ENCODE measurements at regions not wholly inside any gene's neighbourhood (a gene's known extent, or its start where the extent isn't known, plus 50 kb on each side); places are given as distances from the start of the nearest gene placed in this dataset.
A peak's percentile ranks its signal among the peaks of the same experiment; 100 is the strongest.

DNA sequence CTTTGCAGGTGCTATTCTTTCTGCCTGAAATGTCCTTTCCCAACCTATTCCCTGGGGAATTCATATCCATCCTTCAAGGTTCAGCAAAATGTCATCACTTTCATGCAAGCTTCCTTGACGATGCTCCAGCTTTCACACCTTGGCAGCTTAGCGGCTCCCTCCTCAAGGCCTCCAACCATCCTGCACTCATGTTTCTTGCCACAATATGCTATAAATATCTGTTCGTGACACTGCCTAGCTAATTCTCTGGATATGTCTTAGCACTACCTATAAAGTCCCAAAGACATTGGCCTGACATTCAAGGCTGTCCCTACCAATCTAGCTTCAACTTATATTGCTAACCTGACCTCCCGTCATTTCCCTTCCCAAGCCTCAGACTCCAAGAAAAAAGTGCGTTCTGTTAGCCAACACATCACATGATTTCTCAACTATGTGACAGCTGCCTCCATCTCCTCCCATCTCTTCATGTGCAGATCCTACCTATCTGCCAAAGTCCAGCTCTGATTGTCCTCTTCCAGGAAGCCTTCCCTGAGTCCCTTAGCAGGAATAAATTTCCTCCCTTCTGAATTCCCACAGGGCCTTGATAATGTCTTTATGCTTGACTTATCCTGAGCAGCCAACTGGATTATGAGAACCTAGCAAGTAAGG, 359.9 kb upstream of the F9 start:
- Histone ChIP-seq H3K4ac (replicated peaks; ENCODE audit: insufficient read length, low read depth, low read length) (no peak overlapping the region), H3K56ac (replicated peaks; ENCODE audit: insufficient read length, low read depth, low read length) (no peak overlapping the region), H3K27ac (ENCODE audit: low read depth, low read length) (no peak overlapping the region), H3K23me2 (ENCODE audit: low read depth, low read length) (no peaks in the 10 kb centered on the region), H2AK5ac (ENCODE audit: low read depth, low read length) (no peak overlapping the region), H3K79me1 (ENCODE audit: low read depth, low read length) (no peaks in the 10 kb centered on the region), H3K79me2 (ENCODE audit: control insufficient read depth in 1 of 2, insufficient read depth in 2 of 2, low read length in 2 of 2) (no peaks in the 10 kb centered on the region), H3K9me3 (ENCODE audit: insufficient read depth in 2 of 2, low read depth in 1 of 2, low read length in 1 of 2) (no peaks in the 10 kb centered on the region), H4K91ac (replicated peaks; ENCODE audit: insufficient read length, low read length) (no peak overlapping the region), H3K4me2 (ENCODE audit: insufficient read depth in 1 of 2, low read depth in 2 of 2, low read length in 2 of 2) (no peak overlapping the region), H3K9ac (replicated peaks in 1 of 4; ENCODE audit: extremely low read depth in 1 of 4, low read depth in 3 of 4, low read length in 3 of 4) (no peak overlapping the region), H4K5ac (ENCODE audit: insufficient read length, low read depth, low read length) (no peak overlapping the region), H3K4me3 (ENCODE audit: extremely low read depth in 1 of 4, insufficient read depth in 2 of 4, low read depth in 3 of 4, low read length in 4 of 4) (no peak overlapping the region), H2AFZ (ENCODE audit: low read length) (no peak overlapping the region), H3K18ac (ENCODE audit: extremely low read depth, low read length) (no peak overlapping the region), H2BK20ac (ENCODE audit: low read length) (no peak overlapping the region), H4K8ac (ENCODE audit: extremely low read depth, insufficient read depth, low read length) (no peak overlapping the region), H3K4me1 (replicated peaks in 1 of 4; ENCODE audit: control insufficient read depth in 3 of 4, insufficient read depth in 4 of 4, low read length in 3 of 4) (0 out of 7 replicates have a peak, but pooled peaks cover 0 to 3% (median 0%) of the 10 kb centered on the region in 4 experiments), H3K36me3 (ENCODE audit: control insufficient read depth in 2 of 4, insufficient read depth in 4 of 4, low read length in 3 of 4) (no peaks in the 10 kb centered on the region), H2BK12ac (ENCODE audit: low read depth, low read length) (no peak overlapping the region), H4K20me1 (replicated peaks in 1 of 2; ENCODE audit: control insufficient read depth in 1 of 2, insufficient read depth in 2 of 2, low read length in 2 of 2) (no peaks in the 10 kb centered on the region), H3K27me3 (replicated peaks in 1 of 4; ENCODE audit: control insufficient read depth in 3 of 4, extremely low read depth in 1 of 4, insufficient read depth in 3 of 4, low read length in 3 of 4) (no peaks in the 10 kb centered on the region), H2BK120ac (replicated peaks; ENCODE audit: low read depth, low read length) (no peak overlapping the region), H2BK15ac (ENCODE audit: low read length) (no peak overlapping the region), H2BK5ac (ENCODE audit: low read depth, low read length) (no peak overlapping the region), H3K23ac (ENCODE audit: insufficient read length) (no peak overlapping the region), H3K14ac (ENCODE audit: insufficient read length) (no peak overlapping the region)
- FAIRE-seq (peak; percentile 58), DNase-seq (ENCODE audit: low read depth in 1 of 2, low spot score in 2 of 2) (no peak)
- POLR2A ChIA-PET (ENCODE audit: partially characterized antibody) = no interaction called here
- WGBS, 2 experiments (ENCODE audit: extremely low coverage in 1 of 2, insufficient coverage in 1 of 2, insufficient read length in 1 of 2, insufficient replicate concordance in 2 of 2, low coverage in 1 of 2, low lambda C conversion rate in 2 of 2, missing lambda C conversion rate in 1 of 2) = 70% methylated on average over 5 of the region's 5 CpGs; no CpG with 5 or more reads in 1 of the 2 experiments
- CTCF ChIA-PET (ENCODE audit: partially characterized antibody) = no interaction called here
- TF ChIP-seq CTBP2 (IDR thresholded peaks at IDR 0.05; ENCODE audit: borderline replicate concordance, insufficient read depth, insufficient read length, low read length) (no peak), BACH1 (IDR thresholded peaks at IDR 0.05; ENCODE audit: low read length) (no peak), POU5F1 (IDR thresholded peaks at IDR 0.05; ENCODE audit: low read depth, low read length) (no peak), TEAD4 (IDR thresholded peaks at IDR 0.05; ENCODE audit: low read depth, low read length) (no peak), POLR2A (IDR thresholded peaks at IDR 0.05; ENCODE audit: control extremely low read depth in 1 of 2, low read depth in 2 of 2, low read length in 2 of 2) (no peak), EZH2 (IDR thresholded peaks at IDR 0.05; ENCODE audit: low read depth, low read length, severe bottlenecking) (no peak), GABPA (IDR thresholded peaks at IDR 0.05; ENCODE audit: borderline replicate concordance, insufficient read depth, low read length) (no peak), SP1 (IDR thresholded peaks at IDR 0.05; ENCODE audit: low read depth, low read length) (no peak), EP300 (IDR thresholded peaks at IDR 0.05; ENCODE audit: borderline replicate concordance in 1 of 2, low read depth in 2 of 2, low read length in 2 of 2) (no peak)
- TF ChIP-seq, protein P1, sequence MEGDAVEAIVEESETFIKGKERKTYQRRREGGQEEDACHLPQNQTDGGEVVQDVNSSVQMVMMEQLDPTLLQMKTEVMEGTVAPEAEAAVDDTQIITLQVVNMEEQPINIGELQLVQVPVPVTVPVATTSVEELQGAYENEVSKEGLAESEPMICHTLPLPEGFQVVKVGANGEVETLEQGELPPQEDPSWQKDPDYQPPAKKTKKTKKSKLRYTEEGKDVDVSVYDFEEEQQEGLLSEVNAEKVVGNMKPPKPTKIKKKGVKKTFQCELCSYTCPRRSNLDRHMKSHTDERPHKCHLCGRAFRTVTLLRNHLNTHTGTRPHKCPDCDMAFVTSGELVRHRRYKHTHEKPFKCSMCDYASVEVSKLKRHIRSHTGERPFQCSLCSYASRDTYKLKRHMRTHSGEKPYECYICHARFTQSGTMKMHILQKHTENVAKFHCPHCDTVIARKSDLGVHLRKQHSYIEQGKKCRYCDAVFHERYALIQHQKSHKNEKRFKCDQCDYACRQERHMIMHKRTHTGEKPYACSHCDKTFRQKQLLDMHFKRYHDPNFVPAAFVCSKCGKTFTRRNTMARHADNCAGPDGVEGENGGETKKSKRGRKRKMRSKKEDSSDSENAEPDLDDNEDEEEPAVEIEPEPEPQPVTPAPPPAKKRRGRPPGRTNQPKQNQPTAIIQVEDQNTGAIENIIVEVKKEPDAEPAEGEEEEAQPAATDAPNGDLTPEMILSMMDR (IDR thresholded peaks at IDR 0.05; ENCODE audit: control extremely low read depth in 1 of 3, insufficient read depth in 1 of 3, low read depth in 1 of 3, low read length in 3 of 3) = no peak
- TF ChIP-seq, protein P2, sequence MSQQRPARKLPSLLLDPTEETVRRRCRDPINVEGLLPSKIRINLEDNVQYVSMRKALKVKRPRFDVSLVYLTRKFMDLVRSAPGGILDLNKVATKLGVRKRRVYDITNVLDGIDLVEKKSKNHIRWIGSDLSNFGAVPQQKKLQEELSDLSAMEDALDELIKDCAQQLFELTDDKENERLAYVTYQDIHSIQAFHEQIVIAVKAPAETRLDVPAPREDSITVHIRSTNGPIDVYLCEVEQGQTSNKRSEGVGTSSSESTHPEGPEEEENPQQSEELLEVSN (IDR thresholded peaks at IDR 0.05) = no peak
